ENCODE measurements at regions not wholly inside any gene's neighbourhood (a gene's known extent, or its start where the extent isn't known, plus 50 kb on each side); places are given as distances from the start of the nearest gene placed in this dataset.

GRCh38 chr5:30627945-30628344 is 565.5 kb upstream of the CDH6 start:
- H3K36me3 ChIP-seq (ENCODE audit: control insufficient read depth in 2 of 4, insufficient read depth in 4 of 4, low read length in 3 of 4), result no peaks in the 10 kb centered on the region
- no peaks in the 10 kb centered on the region for H3K4me1 ChIP-seq (replicated peaks in 1 of 4; ENCODE audit: control insufficient read depth in 3 of 4, insufficient read depth in 4 of 4, low read length in 3 of 4)
- no peak overlapping the region for H3K23ac ChIP-seq (ENCODE audit: insufficient read length)
- no peak overlapping the region for H4K91ac ChIP-seq (replicated peaks; ENCODE audit: insufficient read length, low read length)
- H3K79me2 ChIP-seq (ENCODE audit: control insufficient read depth in 1 of 2, insufficient read depth in 2 of 2, low read length in 2 of 2), result no peaks in the 10 kb centered on the region
- H3K9me3 ChIP-seq (ENCODE audit: insufficient read depth in 2 of 2, low read depth in 1 of 2, low read length in 1 of 2), result peaks cover 0 to 3% of the 10 kb centered on the region in 2 experiments; a peak in 2 of 4 replicates
- ChIA-PET CTCF (ENCODE audit: partially characterized antibody) (no interaction called here), POLR2A (ENCODE audit: partially characterized antibody) (no interaction called here)
- DNase-seq (ENCODE audit: low read depth in 1 of 2, low spot score in 2 of 2) (no peak), FAIRE-seq (no peak)
- no peak overlapping the region for H3K4me3 ChIP-seq (ENCODE audit: extremely low read depth in 1 of 4, insufficient read depth in 2 of 4, low read depth in 3 of 4, low read length in 4 of 4)
- no peaks in the 10 kb centered on the region for H3K23me2 ChIP-seq (ENCODE audit: low read depth, low read length)
- no peaks in the 10 kb centered on the region for H4K20me1 ChIP-seq (replicated peaks in 1 of 2; ENCODE audit: control insufficient read depth in 1 of 2, insufficient read depth in 2 of 2, low read length in 2 of 2)
- no peak overlapping the region for H3K4ac ChIP-seq (replicated peaks; ENCODE audit: insufficient read length, low read depth, low read length)
- H3K9ac ChIP-seq (replicated peaks in 1 of 4; ENCODE audit: extremely low read depth in 1 of 4, low read depth in 3 of 4, low read length in 3 of 4), result no peak overlapping the region
- no peak overlapping the region for H2BK20ac ChIP-seq (ENCODE audit: low read length)
- H2BK5ac ChIP-seq (ENCODE audit: low read depth, low read length), result no peak overlapping the region
- no peak overlapping the region for H3K27ac ChIP-seq (ENCODE audit: low read depth, low read length)
- no peak overlapping the region for H3K14ac ChIP-seq (ENCODE audit: insufficient read length)
- H4K5ac ChIP-seq (ENCODE audit: insufficient read length, low read depth, low read length), result no peak overlapping the region
- no peak overlapping the region for H2AK5ac ChIP-seq (ENCODE audit: low read depth, low read length)
- H2BK120ac ChIP-seq (replicated peaks; ENCODE audit: low read depth, low read length), result no peak overlapping the region
- H3K18ac ChIP-seq (ENCODE audit: extremely low read depth, low read length), result no peak overlapping the region
- H4K8ac ChIP-seq (ENCODE audit: extremely low read depth, insufficient read depth, low read length), result no peak overlapping the region
- no peaks in the 10 kb centered on the region for H3K27me3 ChIP-seq (replicated peaks in 1 of 4; ENCODE audit: control insufficient read depth in 3 of 4, extremely low read depth in 1 of 4, insufficient read depth in 3 of 4, low read length in 3 of 4)
- no peak overlapping the region for H3K4me2 ChIP-seq (ENCODE audit: insufficient read depth in 1 of 2, low read depth in 2 of 2, low read length in 2 of 2)
- no peak overlapping the region for H2AFZ ChIP-seq (ENCODE audit: low read length)
- no peak overlapping the region for H3K56ac ChIP-seq (replicated peaks; ENCODE audit: insufficient read length, low read depth, low read length)
- no peaks in the 10 kb centered on the region for H3K79me1 ChIP-seq (ENCODE audit: low read depth, low read length)
- TF ChIP-seq TCF12 (IDR thresholded peaks at IDR 0.05; ENCODE audit: low read depth, low read length), result no peak
- TF ChIP-seq BACH1 (IDR thresholded peaks at IDR 0.05; ENCODE audit: low read length), result no peak
- TF ChIP-seq PHF8 (conservative IDR thresholded peaks at IDR 0.05; ENCODE audit: low read depth, low read length), result no peak
- TF ChIP-seq ATF3 (IDR thresholded peaks at IDR 0.05; ENCODE audit: insufficient read depth, low read depth, low read length), result no peak
- TF ChIP-seq TEAD4 (IDR thresholded peaks at IDR 0.05; ENCODE audit: low read depth, low read length), result no peak
- TF ChIP-seq HDAC6 (IDR thresholded peaks at IDR 0.05; ENCODE audit: low read depth, low read length), result no peak
- no peak for TF ChIP-seq HDAC2 (IDR thresholded peaks at IDR 0.05; ENCODE audit: borderline replicate concordance in 1 of 2, low read depth in 2 of 2, low read length in 2 of 2)
- no peak for TF ChIP-seq JUND (IDR thresholded peaks at IDR 0.05; ENCODE audit: low read length)
- TF ChIP-seq CTCF (IDR thresholded peaks at IDR 0.05; ENCODE audit: control extremely low read depth in 1 of 3, insufficient read depth in 1 of 3, low read depth in 1 of 3, low read length in 3 of 3), result no peak
- no peak for TF ChIP-seq KDM1A (IDR thresholded peaks at IDR 0.05; ENCODE audit: borderline replicate concordance, low read length)
- no peak overlapping the region for H2BK12ac ChIP-seq (ENCODE audit: low read depth, low read length)
- H2BK15ac ChIP-seq (ENCODE audit: low read length), result no peak overlapping the region

Data from H1 (cell line).